Activated naive CD8-positive, alpha-beta T cell treated with anti-CD3 and anti-CD28 coated beads, Interleukin-2, amount 50 U/mL, for 24 hours (primary cell): ENCODE measurements at regions not wholly inside any gene's neighbourhood (a gene's known extent, or its start where the extent isn't known, plus 50 kb on each side); places are given as distances from the start of the nearest gene placed in this dataset.
A peak's percentile ranks its signal among the peaks of the same experiment; 100 is the strongest.
"Not testable (repeated sequence)": the region's sequence is repeated elsewhere in the genome, so short reads cannot be mapped to it uniquely, and the experiment has no call there.

Experiments
- ATAC-seq: fragments of 150-1000 bp; cut with Tn5 transposase; one replicate; pipeline ENCODE4 v1.10.0; 2021
- DNase-seq: peaks from one replicate; pipeline ENCODE4 v3.0.0; 2021
- H3K27ac Mint-ChIP-seq: one replicate; pipeline ENCODE4 v1.8.0; 2021; ENCODE audit warnings: mild to moderate bottlenecking, mixed read lengths
- H3K27me3 Mint-ChIP-seq: one replicate; pipeline ENCODE4 v1.8.0; 2021; ENCODE audit warnings: mixed read lengths
- H3K36me3 Mint-ChIP-seq: one replicate; pipeline ENCODE4 v1.8.0; 2021; ENCODE audit warnings: low read depth, mixed read lengths
- H3K4me1 Mint-ChIP-seq: one replicate; pipeline ENCODE4 v1.8.0; 2021; ENCODE audit warnings: mixed read lengths
- H3K4me3 Mint-ChIP-seq: one replicate; pipeline ENCODE4 v1.8.0; 2021; ENCODE audit warnings: mild to moderate bottlenecking, moderate library complexity, mixed read lengths
- H3K9me3 Mint-ChIP-seq: one replicate; pipeline ENCODE4 v1.8.0; 2021; ENCODE audit warnings: mixed read lengths

DNA sequence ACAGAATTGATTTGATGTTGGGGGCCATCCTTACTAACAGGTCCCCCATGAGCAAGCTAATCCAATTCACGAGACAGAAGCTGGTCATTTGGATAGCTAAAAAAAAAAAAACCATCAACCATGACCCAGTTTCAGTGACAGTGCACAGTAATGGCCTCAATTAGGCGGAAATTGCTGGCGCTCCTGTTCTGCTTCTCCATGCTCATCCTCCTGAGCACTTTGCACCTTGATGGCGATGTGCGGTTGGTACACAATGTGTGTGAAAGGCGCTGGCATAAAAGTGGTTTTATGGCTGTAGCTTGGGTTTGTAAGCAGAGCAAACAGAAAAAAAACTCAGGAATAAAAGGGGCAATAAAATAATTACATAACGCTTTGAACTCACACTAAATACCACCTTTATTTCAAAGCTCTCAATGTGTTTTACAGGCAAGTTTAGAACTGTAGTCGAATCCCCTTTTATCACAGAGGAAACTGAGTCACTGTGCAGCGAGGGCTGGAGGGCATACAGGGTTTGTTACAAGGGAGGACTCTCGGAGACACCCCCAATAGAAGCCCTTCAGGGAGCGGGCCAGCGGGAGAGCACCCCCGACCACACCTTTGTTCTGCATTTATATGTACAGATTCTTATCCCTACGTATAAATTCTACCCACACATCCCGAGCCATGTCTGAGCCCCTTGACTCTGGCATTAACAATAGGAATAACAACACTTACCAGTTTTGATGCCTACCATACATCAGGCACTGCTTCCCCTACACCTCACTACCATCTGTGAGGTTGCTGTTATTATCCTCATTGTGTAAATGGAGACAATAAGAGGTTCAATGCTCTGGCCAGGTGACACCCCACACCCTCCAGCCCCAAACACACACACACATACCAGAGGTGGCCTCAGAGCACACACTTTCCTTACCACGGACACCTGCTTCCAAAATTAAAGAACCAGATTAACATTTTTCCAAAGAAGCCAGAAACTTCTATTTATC, 213.5 kb upstream of the IRF2BP2 start:
- ATAC-seq (no peak), DNase-seq (no peak)
- H3K9me3 Mint-ChIP-seq: no peaks in the 10 kb centered on the region
- H3K4me3 Mint-ChIP-seq: no peak overlapping the region
- no peak overlapping the region for H3K27ac Mint-ChIP-seq
- H3K27me3 Mint-ChIP-seq: no peaks in the 10 kb centered on the region
- H3K4me1 Mint-ChIP-seq: no peaks in the 10 kb centered on the region
- no peaks in the 10 kb centered on the region for H3K36me3 Mint-ChIP-seq

DNA sequence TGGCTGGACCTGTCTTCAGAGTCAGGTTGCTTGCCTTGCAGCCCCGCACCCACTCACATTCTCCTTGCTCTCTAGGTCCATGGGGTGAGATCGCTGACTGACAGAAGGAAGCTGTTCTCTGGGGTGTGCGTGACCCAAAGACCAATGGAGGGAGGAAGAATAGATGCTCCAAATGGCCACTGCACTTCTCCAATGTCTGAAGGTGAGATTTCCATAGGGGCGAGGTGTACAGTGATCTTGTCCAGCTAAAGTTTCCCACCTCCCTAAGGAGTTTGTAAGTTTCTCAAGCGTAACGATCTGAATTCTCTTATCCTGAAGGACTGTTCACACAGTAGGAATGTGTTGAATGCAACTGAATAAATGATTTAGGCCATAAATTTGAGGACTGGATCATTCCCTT, 211.9 kb upstream of the IRF2BP2 start:
- Mint-ChIP-seq H3K27ac (no peak overlapping the region), H3K9me3 (no peaks in the 10 kb centered on the region), H3K4me1 (no peaks in the 10 kb centered on the region), H3K36me3 (no peaks in the 10 kb centered on the region), H3K4me3 (no peak overlapping the region), H3K27me3 (no peaks in the 10 kb centered on the region)
- ATAC-seq (no peak), DNase-seq (no peak)

DNA sequence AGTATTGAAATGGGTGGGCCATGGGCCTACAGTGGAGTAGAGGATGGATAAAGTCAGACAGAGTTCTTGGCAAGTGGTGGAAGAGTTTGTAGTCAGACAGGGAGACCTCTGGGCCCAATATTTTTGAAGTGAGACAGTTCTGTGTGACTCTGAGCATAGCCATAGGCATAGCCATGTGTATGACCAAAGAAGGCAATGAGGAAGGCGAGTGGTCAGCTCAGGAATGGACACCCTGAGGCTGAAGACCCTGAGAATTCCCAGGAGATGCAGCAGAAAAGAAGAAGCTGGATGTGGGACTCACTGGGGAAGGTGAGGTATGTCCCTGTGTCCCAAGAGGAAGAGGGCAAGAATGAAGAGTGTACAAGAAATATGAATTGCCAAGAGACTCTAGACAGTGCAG, 210.6 kb upstream of the IRF2BP2 start:
- ATAC-seq (no peak), DNase-seq (no peak)
- H3K27me3 Mint-ChIP-seq: no peaks in the 10 kb centered on the region
- no peak overlapping the region for H3K4me3 Mint-ChIP-seq
- no peaks in the 10 kb centered on the region for H3K4me1 Mint-ChIP-seq
- H3K27ac Mint-ChIP-seq: no peak overlapping the region
- no peaks in the 10 kb centered on the region for H3K36me3 Mint-ChIP-seq
- H3K9me3 Mint-ChIP-seq: no peaks in the 10 kb centered on the region

DNA sequence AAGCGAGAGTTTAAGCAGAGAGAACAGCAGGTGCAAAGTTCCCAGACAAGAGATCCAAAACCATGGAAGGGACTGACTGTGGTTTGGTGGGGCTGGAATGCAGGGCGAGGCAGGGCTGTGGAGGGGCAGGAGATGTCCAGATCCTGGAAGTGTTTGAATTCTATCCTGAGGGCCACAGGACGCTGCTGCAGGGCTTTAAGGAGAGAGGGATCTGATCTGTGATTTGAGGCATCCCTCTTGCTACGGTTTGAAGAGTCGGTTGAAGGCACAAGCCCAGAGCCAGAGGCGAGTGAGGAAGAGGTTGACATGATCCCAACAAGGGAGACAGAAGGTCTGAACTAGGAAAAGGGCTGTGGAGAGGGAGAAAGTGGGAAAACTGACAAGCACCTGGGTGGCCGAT, 209.9 kb upstream of the IRF2BP2 start:
- not testable (repeated sequence) for ATAC-seq, H3K9me3 Mint-ChIP-seq, DNase-seq, H3K27me3 Mint-ChIP-seq, H3K4me3 Mint-ChIP-seq, H3K27ac Mint-ChIP-seq, H3K36me3 Mint-ChIP-seq, H3K4me1 Mint-ChIP-seq

DNA sequence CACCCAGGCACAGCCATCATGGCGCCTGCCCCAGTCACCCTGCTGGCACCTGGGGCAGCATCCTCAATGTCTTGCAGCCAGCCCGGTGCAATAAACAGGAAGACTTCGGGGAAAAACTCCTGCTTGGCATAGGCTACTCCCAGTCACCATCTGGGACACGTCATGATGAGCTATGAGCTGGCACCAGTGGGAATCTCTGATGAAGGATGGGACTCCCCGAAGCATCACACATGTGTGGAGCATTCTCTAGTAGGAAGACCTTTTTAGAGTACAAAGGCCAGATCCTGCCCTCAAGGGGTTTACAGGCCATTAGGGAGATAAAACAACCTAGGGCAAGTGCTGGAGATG, 208.0 kb upstream of the IRF2BP2 start:
- H3K4me1 Mint-ChIP-seq, H3K27me3 Mint-ChIP-seq, DNase-seq, ATAC-seq, H3K4me3 Mint-ChIP-seq, H3K27ac Mint-ChIP-seq, H3K36me3 Mint-ChIP-seq, H3K9me3 Mint-ChIP-seq: not testable (repeated sequence)

DNA sequence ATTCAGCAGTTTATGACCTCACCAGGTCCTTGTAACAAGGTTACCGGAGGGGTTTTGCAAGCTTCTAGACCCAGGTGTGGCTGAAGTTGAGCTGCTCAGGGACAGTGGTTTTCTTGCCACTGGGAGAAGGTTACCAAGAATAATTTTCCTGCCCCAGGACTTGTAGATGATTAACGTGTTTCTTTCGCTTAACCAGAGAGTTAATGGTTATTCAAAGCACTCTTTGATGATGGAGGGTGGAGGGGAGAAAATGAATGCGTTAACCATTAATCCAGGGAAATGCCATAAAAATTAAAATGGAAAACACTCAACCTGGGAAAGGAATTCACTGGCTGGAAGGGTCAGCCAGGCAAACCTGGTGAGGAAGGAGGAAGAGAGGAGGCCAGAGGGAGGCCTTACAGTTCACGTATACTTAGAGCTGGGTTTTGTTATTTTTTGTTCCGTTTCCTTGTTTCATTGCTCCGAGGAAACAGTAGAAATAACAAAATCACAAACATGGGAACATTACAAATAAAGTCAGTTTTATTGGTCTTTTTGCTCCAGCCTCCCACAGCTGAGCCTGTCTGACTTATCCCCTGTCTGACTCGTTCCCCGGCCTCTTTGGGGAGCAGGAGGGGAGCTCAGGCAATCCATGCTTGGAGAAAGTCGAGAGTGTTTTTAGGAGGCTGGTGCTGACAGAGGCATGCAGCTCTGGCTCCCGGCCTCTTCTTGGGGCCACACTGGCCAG, 207.5 kb upstream of the IRF2BP2 start:
- not testable (repeated sequence) for H3K36me3 Mint-ChIP-seq, H3K27ac Mint-ChIP-seq, H3K9me3 Mint-ChIP-seq, H3K27me3 Mint-ChIP-seq, H3K4me1 Mint-ChIP-seq, H3K4me3 Mint-ChIP-seq, ATAC-seq, DNase-seq

DNA sequence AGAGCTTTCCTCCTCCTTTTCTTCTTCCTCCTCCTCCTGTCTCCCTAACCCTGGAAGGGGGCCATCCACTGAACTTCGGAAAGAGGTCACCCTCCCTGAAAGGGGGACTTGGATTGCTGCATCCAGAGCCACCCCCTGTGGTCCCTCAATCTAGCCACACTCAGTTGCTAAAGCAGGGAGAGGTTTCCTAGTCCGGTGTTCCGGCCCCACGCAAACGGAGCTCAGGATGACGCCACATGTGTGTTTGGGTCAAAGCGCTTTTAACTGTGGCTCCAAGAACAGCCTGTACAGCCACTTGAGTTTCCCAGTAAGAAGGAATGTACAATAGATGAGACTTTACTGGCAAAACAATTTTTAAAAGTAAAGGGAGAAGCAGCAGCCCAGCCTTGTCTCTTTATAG, 206.9 kb upstream of the IRF2BP2 start:
- DNase-seq, H3K36me3 Mint-ChIP-seq, ATAC-seq, H3K27me3 Mint-ChIP-seq, H3K9me3 Mint-ChIP-seq, H3K4me1 Mint-ChIP-seq, H3K4me3 Mint-ChIP-seq, H3K27ac Mint-ChIP-seq: not testable (repeated sequence)

DNA sequence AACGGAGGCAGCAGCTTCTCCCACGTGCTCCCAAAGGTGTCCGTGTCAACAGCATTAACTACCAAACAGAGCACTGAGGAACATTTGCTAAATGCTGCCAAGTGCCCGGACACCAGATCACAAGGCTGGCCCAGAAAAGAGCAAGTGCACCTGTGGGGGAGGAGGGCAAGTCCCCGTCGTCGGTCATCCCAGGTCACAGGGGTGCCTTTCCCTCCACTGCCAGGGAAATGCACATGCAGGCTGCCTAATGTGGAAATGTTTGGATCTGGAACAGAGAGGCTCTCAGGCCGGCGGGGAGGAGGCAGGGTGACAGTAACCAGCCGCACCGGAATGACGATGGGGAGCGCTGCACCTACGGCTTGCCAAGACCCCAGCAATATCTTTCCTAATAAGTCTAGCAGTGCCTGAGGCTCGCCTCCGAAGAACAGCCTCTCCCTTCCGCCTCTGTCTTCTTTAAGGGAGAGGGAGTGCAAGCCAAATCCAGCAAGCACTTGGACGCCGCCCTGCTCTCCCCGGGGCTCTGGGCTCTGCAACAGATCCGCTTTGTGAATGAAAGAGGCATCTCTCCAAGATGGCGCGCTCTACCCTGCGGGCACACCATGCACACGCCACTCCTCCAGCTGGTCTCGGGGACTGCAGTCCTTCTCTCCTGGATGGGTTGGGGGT, 206.3 kb upstream of the IRF2BP2 start:
- H3K4me3 Mint-ChIP-seq, DNase-seq, H3K36me3 Mint-ChIP-seq, H3K27ac Mint-ChIP-seq, H3K27me3 Mint-ChIP-seq, H3K4me1 Mint-ChIP-seq, ATAC-seq, H3K9me3 Mint-ChIP-seq: not testable (repeated sequence)

DNA sequence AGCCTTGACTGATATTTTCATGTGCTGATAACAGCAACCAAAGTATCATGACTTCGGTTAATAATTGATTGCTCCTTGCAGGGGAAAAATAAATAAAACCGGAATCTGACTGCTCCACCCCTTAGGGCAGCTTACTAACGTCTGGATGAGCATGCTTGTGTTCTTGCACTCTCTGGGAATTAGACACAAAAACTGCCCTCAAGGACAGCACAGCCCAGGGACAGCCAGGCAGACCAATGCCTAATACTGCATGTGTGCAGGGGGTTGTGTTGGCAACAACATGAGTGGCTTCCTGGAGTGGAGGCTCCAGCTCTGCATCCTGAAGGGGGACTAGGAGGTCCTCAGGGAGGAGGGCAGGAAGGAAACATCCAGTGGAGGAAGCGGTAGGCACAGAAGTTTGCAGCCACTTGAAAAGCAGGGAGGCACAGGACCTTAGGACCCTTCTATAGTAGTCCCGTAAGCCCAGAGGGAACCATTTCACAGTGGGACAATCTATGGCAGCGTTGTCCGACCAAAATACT, 205.4 kb upstream of the IRF2BP2 start:
- H3K4me1 Mint-ChIP-seq, H3K27me3 Mint-ChIP-seq, DNase-seq, H3K4me3 Mint-ChIP-seq, ATAC-seq, H3K36me3 Mint-ChIP-seq, H3K9me3 Mint-ChIP-seq, H3K27ac Mint-ChIP-seq: not testable (repeated sequence)

DNA sequence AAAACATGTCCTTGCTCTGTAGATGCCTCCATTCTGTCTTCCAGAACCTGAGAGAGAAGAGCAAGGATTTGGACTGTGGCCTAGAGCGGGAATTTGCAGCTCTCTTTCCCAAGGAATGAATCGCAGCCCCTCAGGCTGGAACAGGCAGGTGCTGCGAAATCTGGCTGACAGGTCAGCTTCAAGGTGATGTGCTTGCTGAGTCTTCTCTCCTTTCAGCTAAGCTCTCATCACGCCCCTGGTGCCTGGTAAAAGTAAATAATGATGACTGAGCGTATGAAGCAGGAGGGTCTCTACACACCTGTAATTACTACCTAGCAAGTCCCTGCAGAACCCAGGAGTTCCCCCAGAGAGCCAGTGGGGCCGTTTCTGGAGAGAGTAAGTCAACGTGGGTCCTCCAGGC, 204.3 kb upstream of the IRF2BP2 start:
- H3K27me3 Mint-ChIP-seq, H3K4me3 Mint-ChIP-seq, H3K36me3 Mint-ChIP-seq, H3K9me3 Mint-ChIP-seq, ATAC-seq, H3K27ac Mint-ChIP-seq, DNase-seq, H3K4me1 Mint-ChIP-seq: not testable (repeated sequence)

DNA sequence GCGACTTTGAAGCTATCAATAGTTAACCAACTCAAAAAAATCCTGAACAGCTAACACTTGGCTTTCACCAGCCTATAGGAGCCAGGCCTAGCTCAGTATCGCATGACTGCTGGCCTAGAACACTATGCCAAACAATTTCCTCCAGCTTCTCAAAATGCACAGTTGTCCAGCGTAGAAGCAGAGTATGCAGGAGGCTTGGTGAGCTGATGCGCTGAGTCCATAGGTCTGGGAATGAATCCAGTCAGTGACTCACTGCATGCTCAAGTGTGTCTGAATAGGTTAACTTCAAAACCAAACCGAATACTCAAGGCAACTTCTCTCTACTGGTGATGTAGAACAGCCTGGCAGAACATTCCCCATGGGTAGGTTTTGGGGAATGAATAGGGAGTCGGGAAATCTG, 201.8 kb upstream of the IRF2BP2 start:
- H3K4me3 Mint-ChIP-seq, H3K9me3 Mint-ChIP-seq, H3K4me1 Mint-ChIP-seq, DNase-seq, H3K27ac Mint-ChIP-seq, ATAC-seq, H3K27me3 Mint-ChIP-seq, H3K36me3 Mint-ChIP-seq: not testable (repeated sequence)

DNA sequence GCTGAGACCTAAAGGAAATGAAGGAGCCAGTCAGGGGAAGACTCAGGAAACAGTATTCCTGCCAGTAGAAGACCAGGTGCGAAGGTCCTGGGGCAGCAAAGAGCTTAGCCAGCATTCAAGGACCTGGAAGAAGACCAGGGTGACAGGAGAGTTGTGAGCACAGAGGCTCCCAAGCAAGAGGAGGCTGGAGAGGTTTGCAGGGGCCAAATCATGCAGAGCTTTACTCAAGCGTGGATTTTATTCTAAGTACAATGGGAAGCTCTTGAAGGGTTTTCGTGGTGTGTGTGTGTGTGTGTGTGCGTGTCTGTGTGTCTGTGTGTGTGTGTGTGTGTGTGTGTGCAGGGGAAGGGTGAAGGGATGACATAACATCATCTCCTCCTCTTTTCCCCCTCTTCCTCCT, 200.7 kb upstream of the IRF2BP2 start:
- not testable (repeated sequence) for DNase-seq, H3K36me3 Mint-ChIP-seq, H3K9me3 Mint-ChIP-seq

DNA sequence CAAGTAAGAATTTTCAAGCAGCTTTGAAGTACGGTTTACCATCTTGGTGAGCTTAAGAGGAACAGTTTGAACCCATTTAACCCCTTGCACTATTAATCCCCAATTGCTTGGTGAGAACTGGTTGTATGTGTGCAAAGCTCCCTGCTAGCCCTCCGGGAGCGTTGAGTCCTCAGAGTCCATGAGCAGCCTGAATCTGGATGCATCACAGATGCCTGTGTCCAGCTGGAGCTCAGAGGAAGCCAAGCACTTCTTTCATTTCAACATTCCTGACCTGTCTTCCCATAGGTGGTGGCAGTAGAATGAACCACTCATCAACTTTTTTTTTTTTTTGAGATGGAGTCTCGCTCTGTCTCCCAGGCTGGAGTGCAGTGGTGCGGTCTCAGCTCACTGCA, 199.9 kb upstream of the IRF2BP2 start:
- not testable (repeated sequence) for H3K27ac Mint-ChIP-seq, H3K4me1 Mint-ChIP-seq, H3K9me3 Mint-ChIP-seq, H3K4me3 Mint-ChIP-seq, DNase-seq, ATAC-seq, H3K27me3 Mint-ChIP-seq, H3K36me3 Mint-ChIP-seq

More for the DNA sequence above, 200.7 kb upstream of the IRF2BP2 start:
- not testable (repeated sequence) for H3K4me1 Mint-ChIP-seq, ATAC-seq, H3K27me3 Mint-ChIP-seq, H3K27ac Mint-ChIP-seq, H3K4me3 Mint-ChIP-seq

DNA sequence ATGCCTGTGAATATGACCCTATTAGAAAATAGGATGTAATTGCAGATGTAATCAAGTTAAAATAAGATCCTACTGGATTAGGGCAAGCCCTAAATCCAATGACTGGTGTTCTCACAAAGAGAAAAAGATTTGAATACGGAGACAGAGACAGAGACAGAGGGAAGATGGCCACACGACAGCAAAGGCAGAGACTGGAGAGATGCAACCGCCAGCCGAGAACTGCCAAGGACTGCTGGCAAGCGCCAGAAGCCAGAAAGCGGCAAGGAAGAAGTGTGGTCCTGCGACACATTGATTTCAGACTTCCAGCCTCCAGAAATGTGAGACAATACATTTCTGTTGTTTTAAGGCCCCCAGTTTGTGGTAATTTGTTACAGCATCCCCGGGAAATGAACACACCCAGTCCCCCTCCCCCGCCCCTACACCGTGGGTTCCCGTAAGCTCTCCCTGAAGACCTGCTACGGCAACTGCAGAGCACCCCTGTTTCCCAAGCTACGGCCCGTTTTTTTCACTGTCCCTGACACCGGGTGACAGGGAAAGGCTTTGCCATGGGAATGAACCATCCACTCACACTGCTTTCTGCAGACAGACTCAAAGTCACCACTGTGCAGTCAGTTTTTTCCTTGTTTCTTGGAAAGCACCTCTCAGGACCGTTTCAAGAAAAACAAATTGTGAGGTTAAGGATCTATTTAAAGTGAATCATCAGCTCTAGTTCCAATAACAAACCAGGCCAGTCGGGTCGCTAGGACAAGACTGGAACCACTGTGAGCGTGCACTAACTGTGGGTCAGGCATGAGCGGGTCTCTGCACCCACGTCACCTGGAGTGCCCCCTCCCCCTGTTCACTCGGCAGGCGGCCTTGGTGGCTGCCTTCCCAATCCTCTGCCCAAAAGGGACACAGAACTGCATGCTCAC, 199.2 kb upstream of the IRF2BP2 start:
- H3K4me1 Mint-ChIP-seq, H3K36me3 Mint-ChIP-seq, H3K27me3 Mint-ChIP-seq, H3K9me3 Mint-ChIP-seq, H3K27ac Mint-ChIP-seq, DNase-seq, H3K4me3 Mint-ChIP-seq: not testable (repeated sequence)
- ATAC-seq: peak; percentile 30
